ENCODE measurements at regions not wholly inside any gene's neighbourhood (a gene's known extent, or its start where the extent isn't known, plus 50 kb on each side); places are given as distances from the start of the nearest gene placed in this dataset.

GRCh38 chr3:159923956-159924355 is 64.7 kb upstream of the IL12A start:
- TF ChIP-seq CSDC2 (CRISPR knock-in tag; IDR thresholded peaks at IDR 0.05) (no peak), PPARA (CRISPR knock-in tag; IDR thresholded peaks at IDR 0.05; ENCODE audit: borderline replicate concordance) (no peak), ZNF565 (CRISPR knock-in tag; conservative IDR thresholded peaks at IDR 0.05; ENCODE audit: low read depth) (no peak), CREB5 (CRISPR knock-in tag; IDR thresholded peaks at IDR 0.05; ENCODE audit: low read depth) (no peak), BACH2 (CRISPR knock-in tag; IDR thresholded peaks at IDR 0.05; ENCODE audit: borderline replicate concordance) (no peak), RARB (CRISPR knock-in tag; IDR thresholded peaks at IDR 0.05) (no peak), TSHZ2 (CRISPR knock-in tag; IDR thresholded peaks at IDR 0.05) (no peak), ISL1 (CRISPR knock-in tag; IDR thresholded peaks at IDR 0.05) (no peak), TOX (CRISPR knock-in tag; IDR thresholded peaks at IDR 0.05; ENCODE audit: borderline replicate concordance) (no peak), OSR1 (CRISPR knock-in tag; IDR thresholded peaks at IDR 0.05) (no peak), PATZ1 (CRISPR knock-in tag; IDR thresholded peaks at IDR 0.05; ENCODE audit: borderline replicate concordance) (no peak), POU6F1 (CRISPR knock-in tag; IDR thresholded peaks at IDR 0.05; ENCODE audit: borderline replicate concordance, low read depth) (no peak), ZC3H10 (CRISPR knock-in tag; IDR thresholded peaks at IDR 0.05) (no peak)
- no peak for ATAC-seq

- TF ChIP-seq OSR1 (CRISPR knock-in tag; IDR thresholded peaks at IDR 0.05): no peak
- no peak for TF ChIP-seq TSHZ2 (CRISPR knock-in tag; IDR thresholded peaks at IDR 0.05)
- no peak for TF ChIP-seq ZNF565 (CRISPR knock-in tag; conservative IDR thresholded peaks at IDR 0.05; ENCODE audit: low read depth)
- TF ChIP-seq SNAI2 (CRISPR knock-in tag; IDR thresholded peaks at IDR 0.05): no peak
- TF ChIP-seq ZC3H10 (CRISPR knock-in tag; IDR thresholded peaks at IDR 0.05): no peak
- no peak for TF ChIP-seq ZFP3 (CRISPR knock-in tag; IDR thresholded peaks at IDR 0.05)
- TF ChIP-seq TCF4 (CRISPR knock-in tag; IDR thresholded peaks at IDR 0.05; ENCODE audit: borderline replicate concordance): no peak
- no peak for TF ChIP-seq ZNF8 (CRISPR knock-in tag; IDR thresholded peaks at IDR 0.05)
- TF ChIP-seq ARNTL (CRISPR knock-in tag; IDR thresholded peaks at IDR 0.05; ENCODE audit: borderline replicate concordance, low read depth): no peak
- ATAC-seq: no peak
Observed at GRCh38 chr3:159924411-159924810, 64.2 kb upstream of the IL12A start.

GRCh38 chr3:159925248-159925647 is 63.4 kb upstream of the IL12A start:
- ATAC-seq: no peak
- TF ChIP-seq ZNF70 (CRISPR knock-in tag; IDR thresholded peaks at IDR 0.05) (no peak), ZNF8 (CRISPR knock-in tag; IDR thresholded peaks at IDR 0.05) (no peak), CSDC2 (CRISPR knock-in tag; IDR thresholded peaks at IDR 0.05) (no peak), CREB5 (CRISPR knock-in tag; IDR thresholded peaks at IDR 0.05; ENCODE audit: low read depth) (no peak), SNAI2 (CRISPR knock-in tag; IDR thresholded peaks at IDR 0.05) (no peak), ESRRG (CRISPR knock-in tag; IDR thresholded peaks at IDR 0.05) (no peak), ISL1 (CRISPR knock-in tag; IDR thresholded peaks at IDR 0.05) (no peak), ZC3H10 (CRISPR knock-in tag; IDR thresholded peaks at IDR 0.05) (no peak), TCF4 (CRISPR knock-in tag; IDR thresholded peaks at IDR 0.05; ENCODE audit: borderline replicate concordance) (no peak), ZNF565 (CRISPR knock-in tag; conservative IDR thresholded peaks at IDR 0.05; ENCODE audit: low read depth) (no peak), CSRNP3 (CRISPR knock-in tag; IDR thresholded peaks at IDR 0.05) (no peak), BACH2 (CRISPR knock-in tag; IDR thresholded peaks at IDR 0.05; ENCODE audit: borderline replicate concordance) (no peak), OSR1 (CRISPR knock-in tag; IDR thresholded peaks at IDR 0.05) (no peak), ARNTL (CRISPR knock-in tag; IDR thresholded peaks at IDR 0.05; ENCODE audit: borderline replicate concordance, low read depth) (no peak), ZFP3 (CRISPR knock-in tag; IDR thresholded peaks at IDR 0.05) (no peak), GLIS3 (CRISPR knock-in tag; IDR thresholded peaks at IDR 0.05) (no peak), RARB (CRISPR knock-in tag; IDR thresholded peaks at IDR 0.05) (no peak)

Data from SK-N-SH treated with all-trans-retinoic acid at 6 μM for 48 hours (cell line).